ENCODE measurements at regions not wholly inside any gene's neighbourhood (a gene's known extent, or its start where the extent isn't known, plus 50 kb on each side); places are given as distances from the start of the nearest gene placed in this dataset.

DNA sequence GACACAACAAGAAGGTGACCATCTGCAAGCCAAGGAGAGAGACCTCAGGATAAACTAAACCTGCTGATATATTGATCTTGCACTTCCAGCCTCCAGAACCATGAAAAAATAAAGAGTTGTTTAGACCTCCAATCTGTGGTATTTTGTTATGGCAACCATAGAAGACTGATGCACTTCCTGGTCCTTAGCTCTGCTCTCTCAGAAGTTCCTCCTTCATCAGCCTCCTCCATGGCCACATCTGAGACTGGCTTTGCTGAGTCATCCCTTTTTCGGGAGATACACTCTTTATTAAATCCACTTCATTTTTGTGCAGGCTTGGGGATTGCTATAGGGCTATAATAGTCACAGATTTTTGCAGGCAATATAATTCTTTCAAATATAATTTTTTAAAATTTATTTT lies 89.6 kb upstream of the ATF7IP start:
- TF ChIP-seq, protein P1, sequence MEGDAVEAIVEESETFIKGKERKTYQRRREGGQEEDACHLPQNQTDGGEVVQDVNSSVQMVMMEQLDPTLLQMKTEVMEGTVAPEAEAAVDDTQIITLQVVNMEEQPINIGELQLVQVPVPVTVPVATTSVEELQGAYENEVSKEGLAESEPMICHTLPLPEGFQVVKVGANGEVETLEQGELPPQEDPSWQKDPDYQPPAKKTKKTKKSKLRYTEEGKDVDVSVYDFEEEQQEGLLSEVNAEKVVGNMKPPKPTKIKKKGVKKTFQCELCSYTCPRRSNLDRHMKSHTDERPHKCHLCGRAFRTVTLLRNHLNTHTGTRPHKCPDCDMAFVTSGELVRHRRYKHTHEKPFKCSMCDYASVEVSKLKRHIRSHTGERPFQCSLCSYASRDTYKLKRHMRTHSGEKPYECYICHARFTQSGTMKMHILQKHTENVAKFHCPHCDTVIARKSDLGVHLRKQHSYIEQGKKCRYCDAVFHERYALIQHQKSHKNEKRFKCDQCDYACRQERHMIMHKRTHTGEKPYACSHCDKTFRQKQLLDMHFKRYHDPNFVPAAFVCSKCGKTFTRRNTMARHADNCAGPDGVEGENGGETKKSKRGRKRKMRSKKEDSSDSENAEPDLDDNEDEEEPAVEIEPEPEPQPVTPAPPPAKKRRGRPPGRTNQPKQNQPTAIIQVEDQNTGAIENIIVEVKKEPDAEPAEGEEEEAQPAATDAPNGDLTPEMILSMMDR (optimal IDR thresholded peaks at IDR 0.05 in 1 of 3, IDR thresholded peaks at IDR 0.05 in 1 of 3, conservative IDR thresholded peaks at IDR 0.05 in 1 of 3; ENCODE audit: extremely low read depth in 1 of 3, insufficient read depth in 2 of 3, low read length in 3 of 3), result no peak
- TF ChIP-seq EZH2 (IDR thresholded peaks at IDR 0.05; ENCODE audit: low read length), result no peak
